ENCODE measurements at regions not wholly inside any gene's neighbourhood (a gene's known extent, or its start where the extent isn't known, plus 50 kb on each side); places are given as distances from the start of the nearest gene placed in this dataset.

DNA sequence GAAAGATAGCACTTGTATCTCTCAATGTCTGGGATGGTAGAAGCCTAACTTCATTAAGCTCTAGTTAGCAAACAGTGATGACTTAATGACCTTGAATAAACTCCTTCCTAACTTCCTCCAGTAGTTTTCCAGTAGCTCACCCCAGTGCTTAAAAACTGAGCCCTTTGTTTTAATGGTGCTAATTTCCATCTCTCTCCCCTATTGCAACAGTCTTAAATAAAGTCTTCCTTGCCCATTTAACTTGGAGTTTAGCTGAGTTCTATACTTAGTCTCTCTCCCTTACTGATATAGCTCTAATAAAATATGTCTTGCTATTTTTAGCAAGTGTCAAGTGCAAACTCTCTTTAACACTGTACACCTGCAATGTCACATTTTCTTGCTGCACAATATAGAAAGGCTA, 267.0 kb downstream of the CCDC85A start:
- TF ChIP-seq POLR2AphosphoS5 (IDR thresholded peaks at IDR 0.05; ENCODE audit: low read depth, low read length) (no peak), POLR2A (IDR thresholded peaks at IDR 0.05; ENCODE audit: low read depth, low read length) (no peak), TAF1 (IDR thresholded peaks at IDR 0.05; ENCODE audit: borderline replicate concordance, low read depth, low read length) (no peak)

Measured in GM12892 (cell line).